Endometrium (tissue), 2 donors: ENCODE measurements at regions not wholly inside any gene's neighbourhood (a gene's known extent, or its start where the extent isn't known, plus 50 kb on each side); places are given as distances from the start of the nearest gene placed in this dataset.
A peak's percentile ranks its signal among the peaks of the same experiment; 100 is the strongest.
"Not testable (repeated sequence)": the region's sequence is repeated elsewhere in the genome, so short reads cannot be mapped to it uniquely, and the experiment has no call there.

ENCODE experiments used
- FAIRE-seq: peaks from 2 replicates; lab custom pipeline; 2012; peaks lifted over from hg19 to GRCh38; lab: Jason Lieb, UNC
- donor health status: control.
- donor health status: control.

- FAIRE-seq = no peak
Observed at GRCh38 chr3:176074096-176074495, 1123.2 kb downstream of the TBL1XR1 start.

- FAIRE-seq = no peak
Observed at GRCh38 chr3:176071943-176072342, 1125.3 kb downstream of the TBL1XR1 start.

GRCh38 chr3:176068750-176069149 lies 1128.5 kb downstream of the TBL1XR1 start:
- no peak for FAIRE-seq

- FAIRE-seq = no peak
Observed at GRCh38 chr3:176058856-176059255, 1138.4 kb downstream of the TBL1XR1 start.

- no peak for FAIRE-seq
Observed at GRCh38 chr3:176055836-176056235, 1141.4 kb downstream of the TBL1XR1 start.

- peak; percentile 23 for FAIRE-seq
Observed at GRCh38 chr3:176051766-176052165, 1145.5 kb downstream of the TBL1XR1 start.

- no peak for FAIRE-seq
Observed at GRCh38 chr3:176046703-176047102, 1150.6 kb downstream of the TBL1XR1 start.

GRCh38 chr3:176041812-176042211 lies 1155.5 kb downstream of the TBL1XR1 start:
- FAIRE-seq = no peak

GRCh38 chr3:176041185-176041584 lies 1156.1 kb downstream of the TBL1XR1 start:
- FAIRE-seq = no peak

GRCh38 chr3:176037636-176038035 lies 1159.6 kb downstream of the TBL1XR1 start:
- FAIRE-seq = peak; percentile 18

GRCh38 chr3:176032043-176032442 lies 1165.2 kb downstream of the TBL1XR1 start:
- no peak for FAIRE-seq

GRCh38 chr3:176016203-176016602 lies 1157.1 kb downstream of the NAALADL2 start:
- not testable (repeated sequence) for FAIRE-seq

GRCh38 chr3:176015228-176015627 lies 1156.1 kb downstream of the NAALADL2 start:
- not testable (repeated sequence) for FAIRE-seq

GRCh38 chr3:176009256-176009655 lies 1150.1 kb downstream of the NAALADL2 start:
- FAIRE-seq = no peak

- FAIRE-seq = no peak
Observed at GRCh38 chr3:176005564-176005963, 1146.4 kb downstream of the NAALADL2 start.

GRCh38 chr3:175989161-175989560 lies 1130.0 kb downstream of the NAALADL2 start:
- no peak for FAIRE-seq

- no peak for FAIRE-seq
Observed at GRCh38 chr3:175988401-175988800, 1129.3 kb downstream of the NAALADL2 start.

- FAIRE-seq = no peak
Observed at GRCh38 chr3:175985781-175986180, 1126.6 kb downstream of the NAALADL2 start.

- FAIRE-seq = no peak
Observed at GRCh38 chr3:175983379-175983778, 1124.2 kb downstream of the NAALADL2 start.

- no peak for FAIRE-seq
Observed at GRCh38 chr3:175980486-175981090, 1121.5 kb downstream of the NAALADL2 start.

- FAIRE-seq = no peak
Observed at GRCh38 chr3:175977968-175978752, 1119.0 kb downstream of the NAALADL2 start.

- no peak for FAIRE-seq
Observed at GRCh38 chr3:175969456-175969855, 1110.3 kb downstream of the NAALADL2 start.

- peak; percentile 86 for FAIRE-seq
Observed at GRCh38 chr3:175965036-175965435, 1105.9 kb downstream of the NAALADL2 start.

- no peak for FAIRE-seq
Observed at GRCh38 chr3:175957427-175957826, 1098.3 kb downstream of the NAALADL2 start.
